IMR-90 (cell line): ENCODE measurements at regions not wholly inside any gene's neighbourhood (a gene's known extent, or its start where the extent isn't known, plus 50 kb on each side); places are given as distances from the start of the nearest gene placed in this dataset.

Experiments used
- ATAC-seq: fragments of 200-7000 bp; cut with Tn5 transposase; 2 replicates; pipeline ENCODE4 v1.9.1; 2020; ENCODE audit warnings: low read depth, mild to moderate bottlenecking, moderate library complexity
- BruUV-seq: library from RNA; stranded (reverse); fragments of 400-500 nt; replicated peaks from 2 replicates; lab custom pipeline; 2021; lab: Mats Ljungman, UMichigan
- CTCF ChIA-PET: fragments of 300-600 bp; formaldehyde crosslinking; extraction: SDS; loops from one replicate; lab custom pipeline; 2021; ENCODE audit warnings: antibody characterized with exemption; lab: Yijun Ruan, JAX
- POLR2A ChIA-PET: fragments of 300-600 bp; sonication (Branson Sonifier 250); formaldehyde crosslinking; loops from one replicate; lab custom pipeline; 2022; ENCODE audit warnings: antibody characterized with exemption; ENCODE audit not compliant: unreplicated experiment; lab: Charles Lee
- DNase-seq: peaks from one replicate; pipeline ENCODE4 v3.0.0; 2013
- H2AFZ ChIP-seq: replicated peaks from 2 replicates; pipeline ENCODE3; 2013; ENCODE audit warnings: low read length, mild to moderate bottlenecking; ENCODE audit not compliant: poor library complexity
- H2AK5ac ChIP-seq: 2 replicates; pipeline ENCODE4 v1.6.1; 2013; ENCODE audit warnings: low read depth, low read length, inconsistent platforms
- H2AK9ac ChIP-seq: replicated peaks from 2 replicates; pipeline ENCODE3; 2013; ENCODE audit warnings: mild to moderate bottlenecking, low read depth, low read length, moderate library complexity; ENCODE audit not compliant: poor library complexity
- H2BK120ac ChIP-seq: 2 replicates; pipeline ENCODE4 v1.6.1; 2013; ENCODE audit warnings: low read depth, low read length, inconsistent platforms
- H2BK15ac ChIP-seq: 3 replicates; pipeline ENCODE4 v1.6.1; 2013; ENCODE audit warnings: low read depth, low read length, inconsistent platforms
- H2BK20ac ChIP-seq: 2 replicates; pipeline ENCODE4 v1.6.1; 2013; ENCODE audit warnings: low read depth, mild to moderate bottlenecking, inconsistent platforms, low read length, moderate library complexity
- H2BK5ac ChIP-seq: 2 replicates; pipeline ENCODE4 v1.6.1; 2013; ENCODE audit warnings: mild to moderate bottlenecking, low read depth, low read length, inconsistent platforms; ENCODE audit not compliant: poor library complexity, severe bottlenecking
- H3K14ac ChIP-seq: replicated peaks from 2 replicates; pipeline ENCODE4 v1.6.1; 2013; ENCODE audit warnings: low read depth, low read length, inconsistent platforms
- H3K18ac ChIP-seq: 2 replicates; pipeline ENCODE4 v1.6.1; 2013; ENCODE audit warnings: low read depth, low read length, control low read depth
- H3K23ac ChIP-seq: 2 replicates; pipeline ENCODE4 v1.6.1; 2013; ENCODE audit warnings: low read depth, low read length, inconsistent platforms
- H3K27ac ChIP-seq: 2 replicates; pipeline ENCODE4 v1.5.1; 2013; ENCODE audit warnings: mild to moderate bottlenecking, control low read depth, low read length; ENCODE audit not compliant: insufficient read depth
- H3K27me3 ChIP-seq: 2 replicates; pipeline ENCODE4 v1.6.1; 2013; ENCODE audit warnings: low read length; ENCODE audit not compliant: control insufficient read depth, insufficient read depth
- H3K36me3 ChIP-seq: 2 replicates; pipeline ENCODE4 v1.6.1; 2013; ENCODE audit warnings: low read length, mixed read lengths; ENCODE audit not compliant: control insufficient read depth, insufficient read depth
- H3K4ac ChIP-seq: 2 replicates; pipeline ENCODE4 v1.6.1; 2013; ENCODE audit warnings: low read depth, low read length, inconsistent platforms
- H3K4me1 ChIP-seq: 2 replicates; pipeline ENCODE4 v1.6.1; 2013; ENCODE audit warnings: low read length, mixed read lengths; ENCODE audit not compliant: control insufficient read depth, insufficient read depth
- H3K4me2 ChIP-seq: 2 replicates; pipeline ENCODE4 v1.6.1; 2013; ENCODE audit warnings: low read depth, mild to moderate bottlenecking, control low read depth, low read length, moderate library complexity
- H3K4me3 ChIP-seq: 2 replicates; pipeline ENCODE4 v1.5.1; 2013; ENCODE audit warnings: low read depth, mild to moderate bottlenecking, control low read depth, low read length, moderate library complexity; ENCODE audit not compliant: insufficient read depth
- H3K56ac ChIP-seq: 2 replicates; pipeline ENCODE4 v1.6.1; 2013; ENCODE audit warnings: low read length, inconsistent platforms; ENCODE audit not compliant: insufficient read depth; ENCODE audit errors: extremely low read depth
- H3K79me1 ChIP-seq, 2 experiments: 2 replicates each; pipeline ENCODE4 v1.6.1; 2013; ENCODE audit warnings: low read length in 2 of 2, inconsistent platforms in 1 of 2, low read depth in 1 of 2
- H3K9ac ChIP-seq: 2 replicates; pipeline ENCODE4 v1.6.1; 2013; ENCODE audit warnings: low read depth, low read length, control low read depth
- H3K9me1 ChIP-seq: 2 replicates; pipeline ENCODE4 v1.6.1; 2013; ENCODE audit warnings: low read length, inconsistent platforms; ENCODE audit not compliant: insufficient read depth
- H3K9me3 ChIP-seq: 2 replicates; pipeline ENCODE4 v1.6.1; 2013; ENCODE audit warnings: low read length; ENCODE audit not compliant: control insufficient read depth, insufficient read depth
- H4K20me1 ChIP-seq: 2 replicates; pipeline ENCODE4 v1.6.1; 2013; ENCODE audit warnings: low read length, inconsistent platforms; ENCODE audit not compliant: insufficient read depth
- H4K5ac ChIP-seq: 2 replicates; pipeline ENCODE4 v1.6.1; 2013; ENCODE audit warnings: mild to moderate bottlenecking, low read depth, low read length, control low read depth
- H4K8ac ChIP-seq, 2 experiments: 2 replicates each; pipeline ENCODE4 v1.6.1; 2013; ENCODE audit warnings: low read depth in 2 of 2, low read length in 2 of 2, control low read depth in 1 of 2, inconsistent platforms in 1 of 2
- H4K91ac ChIP-seq: 2 replicates; pipeline ENCODE4 v1.6.1; 2013; ENCODE audit warnings: low read depth, low read length, inconsistent platforms; ENCODE audit not compliant: insufficient read depth
- FOS ChIP-seq: fragments of 150-350 bp; IDR thresholded peaks from 2 replicates; pipeline ENCODE4 v1.6.1; 2016; ENCODE audit warnings: low read depth, low read length
- MAFK ChIP-seq: IDR thresholded peaks from 2 replicates; pipeline ENCODE4 v1.6.1; 2012; ENCODE audit warnings: low read depth, low read length, improper control_type of control experiment
- WGBS, 2 experiments: methylation state at CpG; one replicate each; pipeline versions ENCODE4 v1.1.5 to v1.1.7; 2013; ENCODE audit warnings: missing lambda C conversion rate in 2 of 2; ENCODE audit not compliant: insufficient read length in 1 of 2; ENCODE audit errors: extremely low coverage in 2 of 2; 5-methylcytosine and 5-hydroxymethylcytosine counted together
- dilution Hi-C: fragments of 300-500 bp; cut with HindIII; formaldehyde crosslinking; loops from one replicate; pipeline ENCODE4 v1.14.3; 2018; ENCODE audit warnings: low sequenced_read_pairs; ENCODE audit not compliant: unreplicated experiment
- in situ Hi-C: fragments of 300-500 bp; cut with MboI; formaldehyde crosslinking; loops from 3 replicates; pipeline ENCODE4 v1.14.3; 2019; ENCODE audit warnings: low sequenced_read_pairs, inconsistent platforms, mixed read lengths
- intact Hi-C: fragments of 100-400 bp; cut with micrococcal nuclease; formaldehyde crosslinking; loops from 2 replicates; pipeline ENCODE4 v1.10.0; 2022

GRCh38 chr13:76828316-76828741 lies 57.9 kb downstream of the KCTD12 start:
- no peak overlapping the region for H4K8ac ChIP-seq
- intact Hi-C loops = no loop called here
- no peak overlapping the region for H2AK9ac ChIP-seq
- no peak overlapping the region for H3K4me3 ChIP-seq
- dilution Hi-C loops = no loop called here
- CTCF ChIA-PET = interaction anchor here (1.5 kb wide), 1 partner anchor 45 kb away, joined by 3 read pairs; no protein-coding TSS in a partner anchor
- no peak overlapping the region for H4K5ac ChIP-seq
- H3K14ac ChIP-seq = no peak overlapping the region
- in situ Hi-C loops = no loop called here
- H3K27ac ChIP-seq = no peak overlapping the region
- no peaks in the 10 kb centered on the region for H3K27me3 ChIP-seq
- no peak overlapping the region for H3K23ac ChIP-seq
- no peak overlapping the region for H2BK15ac ChIP-seq
- H2AK5ac ChIP-seq = no peak overlapping the region
- BruUV-seq = no TSS peak
- H3K9me3 ChIP-seq = no peaks in the 10 kb centered on the region
- no peak overlapping the region for H2BK120ac ChIP-seq
- H3K4me2 ChIP-seq = no peak overlapping the region
- no peak overlapping the region for H4K91ac ChIP-seq
- no peak overlapping the region for H3K18ac ChIP-seq
- H3K4ac ChIP-seq = no peak overlapping the region
- ATAC-seq = peak; percentile 70; the same call in 1 of the 2 replicates
- no peaks in the 10 kb centered on the region for H3K79me1 ChIP-seq
- no peak overlapping the region for H2BK5ac ChIP-seq
- H3K36me3 ChIP-seq = no peaks in the 10 kb centered on the region
- WGBS, 2 experiments = 60% methylated on average over 3 of the region's 3 CpGs; no CpG with 5 or more reads in 1 of the 2 experiments
- no peak overlapping the region for H3K9ac ChIP-seq
- H2AFZ ChIP-seq = no peak overlapping the region
- no peaks in the 10 kb centered on the region for H4K20me1 ChIP-seq
- POLR2A ChIA-PET = no interaction called here
- no peak overlapping the region for H3K56ac ChIP-seq
- TF ChIP-seq MAFK (no peak), FOS (no peak)
- no peaks in the 10 kb centered on the region for H3K9me1 ChIP-seq
- H2BK20ac ChIP-seq = no peak overlapping the region
- peak; percentile 17 for DNase-seq
- H3K4me1 ChIP-seq = peaks cover 6% of the 10 kb centered on the region
